ENCODE measurements at regions not wholly inside any gene's neighbourhood (a gene's known extent, or its start where the extent isn't known, plus 50 kb on each side); places are given as distances from the start of the nearest gene placed in this dataset.

GRCh38 chr2:203619267-203619878, 84.3 kb upstream of the RAPH1 start:
- H3K23ac ChIP-seq (ENCODE audit: insufficient read length): no peak overlapping the region
- no peak overlapping the region for H3K4me3 ChIP-seq (ENCODE audit: extremely low read depth in 1 of 4, insufficient read depth in 2 of 4, low read depth in 3 of 4, low read length in 4 of 4)
- H2BK120ac ChIP-seq (replicated peaks; ENCODE audit: low read depth, low read length): no peak overlapping the region
- H2AFZ ChIP-seq (ENCODE audit: low read length): no peak overlapping the region
- H3K4ac ChIP-seq (replicated peaks; ENCODE audit: insufficient read length, low read depth, low read length): no peak overlapping the region
- no peak overlapping the region for H2BK20ac ChIP-seq (ENCODE audit: low read length)
- WGBS, 2 experiments (ENCODE audit: extremely low coverage in 1 of 2, insufficient coverage in 1 of 2, insufficient read length in 1 of 2, insufficient replicate concordance in 2 of 2, low coverage in 1 of 2, low lambda C conversion rate in 2 of 2, missing lambda C conversion rate in 1 of 2): 83% methylated on average over 6 of the region's 6 CpGs; no CpG with 5 or more reads in 1 of the 2 experiments
- H3K23me2 ChIP-seq (ENCODE audit: low read depth, low read length): no peaks in the 10 kb centered on the region
- H3K9ac ChIP-seq (replicated peaks in 1 of 4; ENCODE audit: extremely low read depth in 1 of 4, low read depth in 3 of 4, low read length in 3 of 4): no peak overlapping the region
- no peaks in the 10 kb centered on the region; a peak in 1 of 4 replicates for H3K9me3 ChIP-seq (ENCODE audit: insufficient read depth in 2 of 2, low read depth in 1 of 2, low read length in 1 of 2)
- H4K91ac ChIP-seq (replicated peaks; ENCODE audit: insufficient read length, low read length): no peak overlapping the region
- H4K20me1 ChIP-seq (replicated peaks in 1 of 2; ENCODE audit: control insufficient read depth in 1 of 2, insufficient read depth in 2 of 2, low read length in 2 of 2): no peaks in the 10 kb centered on the region
- H3K56ac ChIP-seq (replicated peaks; ENCODE audit: insufficient read length, low read depth, low read length): no peak overlapping the region
- no peak for FAIRE-seq
- no peak overlapping the region for H2AK5ac ChIP-seq (ENCODE audit: low read depth, low read length)
- no peak overlapping the region for H3K27ac ChIP-seq (ENCODE audit: low read depth, low read length)
- DNase-seq (ENCODE audit: low read depth in 1 of 2, low spot score in 2 of 2): no peak
- H4K5ac ChIP-seq (ENCODE audit: insufficient read length, low read depth, low read length): no peak overlapping the region
- no peak overlapping the region for H2BK15ac ChIP-seq (ENCODE audit: low read length)
- no peak overlapping the region for H2BK12ac ChIP-seq (ENCODE audit: low read depth, low read length)
- no peaks in the 10 kb centered on the region for H3K36me3 ChIP-seq (ENCODE audit: control insufficient read depth in 2 of 4, insufficient read depth in 4 of 4, low read length in 3 of 4)
- H3K4me1 ChIP-seq (replicated peaks in 1 of 4; ENCODE audit: control insufficient read depth in 3 of 4, insufficient read depth in 4 of 4, low read length in 3 of 4): no peaks in the 10 kb centered on the region
- H3K18ac ChIP-seq (ENCODE audit: extremely low read depth, low read length): no peak overlapping the region
- H3K14ac ChIP-seq (ENCODE audit: insufficient read length): no peak overlapping the region
- H3K27me3 ChIP-seq (replicated peaks in 1 of 4; ENCODE audit: control insufficient read depth in 3 of 4, extremely low read depth in 1 of 4, insufficient read depth in 3 of 4, low read length in 3 of 4): no peaks in the 10 kb centered on the region
- H4K8ac ChIP-seq (ENCODE audit: extremely low read depth, insufficient read depth, low read length): no peak overlapping the region
- ChIA-PET POLR2A (ENCODE audit: partially characterized antibody) (no interaction called here), CTCF (ENCODE audit: partially characterized antibody) (interaction anchor here (1.5 kb wide), 1 partner anchor 161 kb away, joined by 3 read pairs; no protein-coding TSS in a partner anchor)
- H3K4me2 ChIP-seq (ENCODE audit: insufficient read depth in 1 of 2, low read depth in 2 of 2, low read length in 2 of 2): no peak overlapping the region
- H3K79me1 ChIP-seq (ENCODE audit: low read depth, low read length): no peaks in the 10 kb centered on the region
- no peak overlapping the region for H2BK5ac ChIP-seq (ENCODE audit: low read depth, low read length)
- no peaks in the 10 kb centered on the region for H3K79me2 ChIP-seq (ENCODE audit: control insufficient read depth in 1 of 2, insufficient read depth in 2 of 2, low read length in 2 of 2)
- TF ChIP-seq RXRA (IDR thresholded peaks at IDR 0.05; ENCODE audit: insufficient read depth, low read depth, low read length) (no peak), CEBPB (IDR thresholded peaks at IDR 0.05; ENCODE audit: low read depth, low read length) (no peak)
